ENCODE measurements at regions not wholly inside any gene's neighbourhood (a gene's known extent, or its start where the extent isn't known, plus 50 kb on each side); places are given as distances from the start of the nearest gene placed in this dataset.
A peak's percentile ranks its signal among the peaks of the same experiment; 100 is the strongest.

DNA sequence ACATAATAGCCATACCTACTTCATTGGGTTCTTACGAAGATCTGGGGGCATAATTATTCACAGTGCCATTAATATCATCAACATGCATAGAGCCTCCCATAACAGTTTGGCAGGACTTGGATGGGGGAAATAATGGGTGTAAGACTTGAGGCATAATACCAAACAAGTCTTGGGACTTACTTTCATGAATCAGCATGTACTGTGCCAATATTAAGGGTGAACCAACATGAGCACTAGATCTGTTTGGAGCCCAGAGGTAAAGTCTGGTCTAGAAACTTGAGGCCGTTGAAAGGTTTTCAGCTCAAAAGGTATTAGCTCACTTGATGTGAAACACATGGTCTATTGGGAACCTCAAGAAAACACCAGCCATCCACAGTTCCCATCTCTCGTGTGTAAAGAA is 56.7 kb upstream of the ZC3H11B start:
- no peak for DNase-seq (ENCODE audit: low read depth)

DNA sequence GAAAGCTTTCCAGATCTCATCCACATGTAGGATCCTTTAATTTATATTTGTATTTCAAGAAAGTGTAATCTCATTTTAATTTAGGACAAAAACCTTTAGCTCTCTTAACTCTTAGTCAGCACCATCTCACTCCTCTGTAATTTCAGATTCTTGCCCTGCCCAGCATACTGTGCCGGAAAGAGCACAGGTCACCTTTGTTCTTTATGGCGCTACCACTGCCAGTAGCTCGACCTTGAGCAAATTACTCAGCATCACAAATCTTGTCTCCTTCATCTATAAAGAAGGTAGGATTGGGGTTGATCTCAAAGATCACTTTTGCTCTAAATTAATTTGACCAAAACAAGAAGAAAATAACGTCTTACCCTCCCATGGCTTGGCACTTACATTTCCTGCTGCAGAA is 56.1 kb upstream of the ZC3H11B start:
- no peak for DNase-seq (ENCODE audit: low read depth)

DNA sequence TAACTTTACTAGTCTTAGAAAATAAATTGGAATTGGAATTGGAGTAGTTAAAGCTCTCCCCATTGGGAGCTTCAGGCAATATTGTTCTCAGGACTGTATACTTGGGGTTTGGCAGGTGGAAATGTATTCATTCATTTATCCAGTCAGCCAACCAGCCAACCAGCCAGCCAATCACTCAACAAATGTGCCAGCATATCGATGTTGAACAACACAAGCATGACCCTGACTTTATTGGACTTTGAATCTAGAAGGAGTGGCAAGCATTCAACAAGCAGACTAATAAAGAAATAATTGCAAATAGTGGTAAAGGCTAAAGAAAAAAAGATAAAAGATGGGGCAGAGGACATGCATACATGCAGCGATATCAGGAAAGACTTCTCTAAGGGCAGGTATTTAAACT is 55.5 kb upstream of the ZC3H11B start:
- no peak for DNase-seq (ENCODE audit: low read depth)

DNA sequence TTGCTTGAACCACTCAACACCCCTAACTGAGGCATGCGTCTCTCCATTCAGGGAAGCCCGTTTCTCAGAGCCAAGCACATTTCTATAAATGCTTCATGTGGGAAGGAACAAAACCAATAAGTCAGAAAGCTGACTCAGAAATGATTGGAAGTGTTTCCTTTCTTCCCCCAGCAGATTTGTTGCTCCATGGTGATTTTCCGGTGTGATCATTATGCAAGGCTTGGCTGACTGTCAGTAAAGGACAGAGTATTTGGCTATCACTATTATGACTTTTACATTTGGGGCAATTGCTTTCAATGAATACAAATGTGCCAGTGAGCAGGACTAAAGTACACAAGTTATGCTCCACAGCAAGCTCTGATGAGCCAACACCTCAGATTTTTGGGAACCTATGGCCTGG is 53.3 kb upstream of the ZC3H11B start:
- peak; percentile 15 for DNase-seq (ENCODE audit: low read depth)

DNA sequence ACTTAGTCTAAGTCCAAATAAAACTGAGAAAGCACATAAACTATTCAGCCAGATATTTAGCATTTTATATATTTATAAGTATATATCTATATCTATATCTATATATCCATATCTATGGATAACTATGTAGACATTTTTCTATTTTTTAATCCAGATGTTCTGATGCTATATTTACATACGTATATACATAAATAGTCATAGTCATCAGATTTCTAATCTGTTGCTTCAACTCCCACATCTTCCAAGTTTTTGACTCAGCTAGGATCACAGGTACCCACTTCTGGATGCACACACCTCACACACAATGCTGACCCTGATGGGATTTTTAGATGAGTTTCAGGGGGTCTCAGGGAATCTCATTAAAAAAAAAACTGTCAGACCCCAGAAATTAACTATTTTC is 52.2 kb upstream of the ZC3H11B start:
- DNase-seq (ENCODE audit: low read depth) = no peak

DNA sequence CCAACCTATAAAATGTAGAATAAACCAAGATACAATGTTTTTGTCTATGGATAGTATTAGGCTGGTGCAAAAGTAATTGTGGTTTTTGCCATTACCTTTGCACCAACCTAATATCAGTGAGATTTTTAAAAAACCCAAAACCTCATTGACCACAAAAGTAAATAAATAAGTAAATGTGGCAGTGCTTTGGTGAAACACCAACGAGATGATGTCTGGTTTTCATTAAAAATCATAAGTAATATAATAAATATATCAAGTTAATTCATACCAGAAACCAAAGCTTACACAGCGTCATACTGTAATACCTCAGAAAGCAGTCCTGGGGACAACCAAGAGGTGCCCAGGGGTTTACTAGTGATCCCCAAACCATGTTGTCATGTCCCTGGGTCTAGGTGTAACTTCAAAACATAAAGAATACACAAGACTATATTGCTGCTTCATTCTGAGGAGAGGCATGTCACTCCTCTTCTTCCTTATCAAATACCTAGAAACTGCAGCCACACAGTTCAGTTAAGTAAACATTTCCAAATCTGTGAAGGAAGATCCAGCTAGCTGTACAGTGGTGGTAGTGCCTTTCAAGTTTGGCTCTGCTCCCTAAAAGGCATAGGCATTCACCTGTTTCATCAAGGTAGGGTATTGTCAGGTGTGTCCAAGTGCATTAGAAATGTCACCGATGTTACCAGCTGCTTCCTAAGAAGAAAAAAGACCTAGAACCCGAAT is 51.6 kb upstream of the ZC3H11B start:
- no peak for DNase-seq (ENCODE audit: low read depth)

Measured in GM04503 (cell line).